GM06990 (cell line): ENCODE measurements at regions not wholly inside any gene's neighbourhood (a gene's known extent, or its start where the extent isn't known, plus 50 kb on each side); places are given as distances from the start of the nearest gene placed in this dataset.
"Not testable (repeated sequence)": the region's sequence is repeated elsewhere in the genome, so short reads cannot be mapped to it uniquely, and the experiment has no call there.

Experiments used
- DNase-seq: peaks from one replicate; pipeline ENCODE4 v3.0.0-alpha.2; 2011; ENCODE audit not compliant: insufficient read length; ENCODE audit errors: extremely low read depth
- H3K27me3 ChIP-seq: replicated peaks from 2 replicates; pipeline ENCODE4 v1.6.0; 2011; ENCODE audit warnings: low read length; ENCODE audit not compliant: control insufficient read depth, insufficient read depth
- H3K36me3 ChIP-seq: 2 replicates; pipeline ENCODE4 v1.5.1; 2011; ENCODE audit warnings: low read length; ENCODE audit not compliant: control insufficient read depth, insufficient read depth
- H3K4me3 ChIP-seq: replicated peaks from 2 replicates; pipeline ENCODE4 v1.5.1; 2011; ENCODE audit warnings: low read depth, mild to moderate bottlenecking, control low read depth, low read length
- CTCF ChIP-seq: IDR thresholded peaks from 2 replicates; pipeline ENCODE4 v1.5.1; 2011; ENCODE audit warnings: low read length, control low read depth, mild to moderate bottlenecking, inconsistent platforms; ENCODE audit not compliant: insufficient read depth, poor library complexity, severe bottlenecking

DNA sequence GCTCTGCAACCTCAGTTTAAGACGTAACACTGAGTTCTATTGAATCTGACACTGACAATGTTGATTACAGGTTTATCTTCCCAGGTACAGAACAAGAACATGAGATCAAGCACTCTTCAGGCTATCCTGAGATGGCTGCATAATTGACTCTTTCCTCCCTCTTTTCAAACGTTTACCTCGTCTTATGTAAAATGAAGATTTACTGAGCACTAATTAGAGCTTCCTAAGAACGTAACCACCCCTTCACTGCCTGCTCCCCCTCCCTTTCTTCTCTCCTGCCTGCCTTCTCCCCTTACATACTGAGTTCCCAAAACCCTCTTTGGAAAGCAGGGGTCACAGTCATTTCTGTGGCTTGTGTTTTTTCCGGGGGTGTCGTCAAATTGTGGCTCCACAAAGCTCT is 86.2 kb upstream of the ADCY2 start:
- not testable (repeated sequence) for H3K4me3 ChIP-seq, H3K36me3 ChIP-seq, H3K27me3 ChIP-seq, DNase-seq

DNA sequence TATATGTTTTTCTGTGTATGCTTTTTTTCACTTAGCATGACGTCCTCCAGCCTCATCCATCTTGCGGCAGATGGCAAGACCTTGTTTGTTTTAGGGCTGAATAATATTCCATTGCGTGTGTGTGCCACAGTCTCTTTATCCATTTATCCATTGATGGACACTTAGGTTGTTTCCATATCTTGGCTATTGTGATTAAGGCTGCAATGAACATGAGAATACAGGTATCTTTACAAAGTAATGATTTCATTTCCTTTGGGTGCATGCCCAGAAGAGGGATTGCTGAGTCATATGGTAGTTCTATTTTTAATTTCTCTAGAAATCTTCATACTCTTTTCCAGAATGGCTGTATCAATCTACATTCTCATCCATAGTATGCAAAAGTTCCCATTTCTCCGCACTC is 85.3 kb upstream of the ADCY2 start:
- H3K27me3 ChIP-seq, H3K4me3 ChIP-seq, DNase-seq, H3K36me3 ChIP-seq: not testable (repeated sequence)

DNA sequence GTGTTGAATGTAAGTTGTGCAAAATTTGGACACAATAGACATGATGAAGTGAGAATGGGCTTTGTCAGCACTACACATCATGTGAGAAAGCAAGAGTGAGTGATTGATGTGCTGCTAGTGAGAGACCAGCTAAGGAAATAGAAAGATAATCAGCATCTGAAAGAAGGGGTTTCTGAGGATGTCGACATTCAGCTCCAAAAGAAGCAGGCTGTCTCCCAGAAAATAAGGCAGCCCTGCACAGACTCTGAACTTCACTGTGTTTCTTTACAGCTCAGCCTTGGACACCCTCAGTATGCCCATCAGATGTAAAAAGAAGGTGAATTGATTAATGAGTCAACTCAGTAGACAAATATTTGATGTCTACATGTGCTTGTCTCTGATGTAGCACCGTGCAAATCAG is 80.8 kb upstream of the ADCY2 start:
- no peak overlapping the region for H3K4me3 ChIP-seq
- H3K36me3 ChIP-seq, result no peaks in the 10 kb centered on the region
- no peak for TF ChIP-seq CTCF
- DNase-seq, result no peak
- H3K27me3 ChIP-seq, result no peaks in the 10 kb centered on the region

- no peak for DNase-seq
- no peak for TF ChIP-seq CTCF
- Histone ChIP-seq H3K27me3 (no peaks in the 10 kb centered on the region), H3K4me3 (no peak overlapping the region), H3K36me3 (no peaks in the 10 kb centered on the region)
These were observed 78.2 kb upstream of the ADCY2 start for GRCh38 chr5:7317751-7318150.

DNA sequence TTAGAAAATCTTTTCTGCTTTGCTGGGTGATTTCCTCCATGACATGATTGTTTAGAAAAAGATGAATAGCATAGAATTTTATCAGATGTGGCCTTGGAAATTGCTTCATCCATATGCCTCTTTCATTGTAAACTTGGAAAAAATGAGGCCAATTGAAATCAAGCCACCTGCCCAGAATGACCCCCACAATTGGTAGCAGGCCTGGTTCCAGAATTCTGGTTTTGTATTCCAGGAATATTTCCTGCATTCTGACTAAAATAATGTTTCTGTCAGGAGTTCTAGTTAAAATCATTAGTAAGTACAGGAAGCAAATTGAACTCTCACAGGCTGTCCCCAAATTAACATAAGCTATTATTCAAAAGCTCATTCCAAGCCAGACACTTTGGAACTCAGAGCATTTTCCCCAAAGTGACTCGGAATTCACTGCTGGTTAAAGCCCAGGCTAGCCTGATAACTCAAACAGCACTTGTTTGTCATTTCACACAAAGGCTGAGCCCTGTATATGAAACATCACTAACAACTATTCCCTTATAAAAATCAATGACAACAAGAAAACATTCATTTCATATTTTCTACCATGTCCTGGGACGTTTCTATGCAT is 75.1 kb upstream of the ADCY2 start:
- H3K36me3 ChIP-seq, result no peaks in the 10 kb centered on the region
- H3K27me3 ChIP-seq, result no peaks in the 10 kb centered on the region
- no peak for DNase-seq
- no peak overlapping the region for H3K4me3 ChIP-seq
- no peak for TF ChIP-seq CTCF

GRCh38 chr5:7321724-7322123 is 74.2 kb upstream of the ADCY2 start:
- Histone ChIP-seq H3K27me3 (no peaks in the 10 kb centered on the region), H3K36me3 (no peaks in the 10 kb centered on the region), H3K4me3 (no peak overlapping the region)
- no peak for DNase-seq
- no peak for TF ChIP-seq CTCF

DNA sequence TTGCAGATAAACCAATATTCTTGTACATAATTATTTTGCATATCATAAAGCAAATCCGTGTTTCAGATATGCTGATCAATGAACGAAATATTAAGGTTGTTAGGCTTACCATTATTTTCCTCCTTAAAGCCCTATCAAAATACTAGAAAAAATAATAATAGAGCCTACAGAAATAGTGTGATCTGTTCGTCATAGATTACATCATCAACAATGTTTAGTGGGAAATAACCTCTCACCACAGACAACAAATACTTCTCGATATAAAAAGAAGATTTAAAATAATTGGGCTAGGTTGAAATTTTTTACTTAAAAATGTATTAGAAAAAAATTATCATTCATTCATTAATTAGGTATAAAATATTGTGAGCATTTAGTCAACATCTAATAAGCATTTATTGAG is 71.0 kb upstream of the ADCY2 start:
- no peaks in the 10 kb centered on the region for H3K27me3 ChIP-seq

More for the DNA sequence above, 71.0 kb upstream of the ADCY2 start:
- no peak for DNase-seq
- Histone ChIP-seq H3K4me3 (no peak overlapping the region), H3K36me3 (no peaks in the 10 kb centered on the region)
- TF ChIP-seq CTCF, result no peak
